ENCODE measurements at regions not wholly inside any gene's neighbourhood (a gene's known extent, or its start where the extent isn't known, plus 50 kb on each side); places are given as distances from the start of the nearest gene placed in this dataset.

DNA sequence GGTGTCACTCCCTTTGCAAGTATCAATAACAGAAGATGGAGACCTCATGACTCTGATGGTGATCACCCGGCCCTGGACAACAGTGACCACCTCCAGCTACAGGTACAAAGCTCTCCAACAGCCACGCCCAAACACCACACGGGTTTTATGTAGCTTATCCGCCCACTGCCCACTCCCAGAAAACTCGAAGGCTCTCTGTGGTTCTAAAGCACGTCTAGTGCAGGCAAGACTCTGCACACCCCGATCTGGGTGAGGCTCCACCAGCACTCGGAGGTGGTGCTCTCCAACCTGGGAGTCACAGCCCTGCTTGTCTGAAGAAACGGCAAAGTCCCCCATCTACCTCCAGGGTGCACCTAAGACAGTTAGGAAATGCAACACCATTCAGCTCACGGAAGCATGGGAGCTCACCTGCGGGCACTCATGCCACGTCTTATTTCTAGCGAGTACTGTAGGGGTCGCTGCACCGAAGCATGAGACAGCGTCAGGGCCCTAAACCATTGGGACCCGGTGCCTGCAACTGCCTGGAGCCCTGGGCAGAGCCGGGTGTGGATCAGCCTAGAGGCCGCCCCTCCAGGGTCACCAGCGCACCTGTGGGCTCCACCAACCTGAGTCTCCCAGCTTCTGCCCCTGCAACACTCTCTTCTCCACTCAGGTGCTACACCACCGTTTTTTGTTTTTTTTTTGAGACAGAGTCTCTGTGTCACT is 58.1 kb upstream of the ZNF354A start:
- Histone ChIP-seq H3K27ac (ENCODE audit: low read depth, low read length) (no peak overlapping the region), H3K9me3 (ENCODE audit: control insufficient read depth, insufficient read depth, low read length) (peaks cover 69% of the 10 kb centered on the region), H3K27me3 (ENCODE audit: control insufficient read depth, insufficient read depth, low read length) (no peaks in the 10 kb centered on the region), H3K4me3 (ENCODE audit: low read depth, low read length) (no peak overlapping the region)
- TF ChIP-seq, protein P1, sequence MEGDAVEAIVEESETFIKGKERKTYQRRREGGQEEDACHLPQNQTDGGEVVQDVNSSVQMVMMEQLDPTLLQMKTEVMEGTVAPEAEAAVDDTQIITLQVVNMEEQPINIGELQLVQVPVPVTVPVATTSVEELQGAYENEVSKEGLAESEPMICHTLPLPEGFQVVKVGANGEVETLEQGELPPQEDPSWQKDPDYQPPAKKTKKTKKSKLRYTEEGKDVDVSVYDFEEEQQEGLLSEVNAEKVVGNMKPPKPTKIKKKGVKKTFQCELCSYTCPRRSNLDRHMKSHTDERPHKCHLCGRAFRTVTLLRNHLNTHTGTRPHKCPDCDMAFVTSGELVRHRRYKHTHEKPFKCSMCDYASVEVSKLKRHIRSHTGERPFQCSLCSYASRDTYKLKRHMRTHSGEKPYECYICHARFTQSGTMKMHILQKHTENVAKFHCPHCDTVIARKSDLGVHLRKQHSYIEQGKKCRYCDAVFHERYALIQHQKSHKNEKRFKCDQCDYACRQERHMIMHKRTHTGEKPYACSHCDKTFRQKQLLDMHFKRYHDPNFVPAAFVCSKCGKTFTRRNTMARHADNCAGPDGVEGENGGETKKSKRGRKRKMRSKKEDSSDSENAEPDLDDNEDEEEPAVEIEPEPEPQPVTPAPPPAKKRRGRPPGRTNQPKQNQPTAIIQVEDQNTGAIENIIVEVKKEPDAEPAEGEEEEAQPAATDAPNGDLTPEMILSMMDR (IDR thresholded peaks at IDR 0.05; ENCODE audit: low read depth, low read length), result no peak
- ChIA-PET POLR2A (no interaction called here), CTCF (no interaction called here)
- no peak for DNase-seq (ENCODE audit: low read depth, low spot score)

DNA sequence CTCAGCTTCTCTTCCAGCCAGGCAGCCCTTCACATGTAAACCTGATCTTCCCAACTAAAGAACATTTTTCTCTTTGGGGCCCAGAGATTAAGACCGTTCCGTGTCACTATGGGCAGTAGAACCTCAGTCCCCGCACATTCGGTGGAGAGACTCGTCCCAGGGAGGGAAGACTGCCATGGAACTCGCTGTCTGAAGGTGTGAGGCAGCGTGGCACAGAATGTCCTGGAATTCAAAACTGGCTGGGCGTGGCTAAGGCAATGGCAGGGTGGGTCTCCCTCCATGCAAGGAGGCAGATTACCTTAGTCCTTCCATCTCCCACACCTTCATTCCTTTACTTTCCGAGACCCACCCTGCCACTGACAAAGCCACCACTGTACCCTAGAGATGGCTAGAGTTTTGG is 57.4 kb upstream of the ZNF354A start:
- CTCF ChIA-PET, result no interaction called here
- POLR2A ChIA-PET, result no interaction called here
- Histone ChIP-seq H3K27me3 (ENCODE audit: control insufficient read depth, insufficient read depth, low read length) (no peaks in the 10 kb centered on the region), H3K4me3 (ENCODE audit: low read depth, low read length) (no peak overlapping the region), H3K27ac (ENCODE audit: low read depth, low read length) (no peak overlapping the region), H3K9me3 (ENCODE audit: control insufficient read depth, insufficient read depth, low read length) (peaks cover 70% of the 10 kb centered on the region)
- no peak for DNase-seq (ENCODE audit: low read depth, low spot score)
- TF ChIP-seq, protein P1 (IDR thresholded peaks at IDR 0.05; ENCODE audit: low read depth, low read length), result no peak

DNA sequence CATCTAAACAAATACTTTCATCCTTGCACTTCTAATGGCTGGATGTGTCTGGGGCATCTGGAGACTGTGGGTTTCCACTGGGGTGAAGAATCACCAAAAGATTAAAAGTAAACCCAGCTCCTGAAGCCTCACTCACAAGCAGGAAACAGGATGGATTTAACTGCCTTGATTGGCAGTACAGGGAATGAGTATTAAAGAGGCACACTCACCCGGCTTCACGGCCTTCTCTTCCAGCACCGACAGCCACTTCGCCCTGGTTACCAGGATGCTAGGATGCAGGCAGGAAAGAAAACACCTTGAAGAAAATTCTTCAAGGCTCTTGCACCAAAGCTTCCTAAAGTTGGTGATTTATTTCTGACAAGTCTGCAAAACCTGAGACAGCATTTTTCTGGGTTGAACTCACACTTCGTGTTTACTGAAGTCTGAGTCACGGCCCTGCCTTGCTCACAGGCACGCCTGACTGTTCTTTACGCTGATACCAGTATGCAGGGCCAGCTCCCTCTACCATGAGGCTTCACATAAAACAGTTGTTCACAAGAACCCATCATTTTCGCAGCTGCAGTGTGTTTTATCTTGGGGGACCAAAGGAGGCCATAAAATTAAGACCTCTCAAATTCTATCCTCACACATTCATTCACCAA is 56.5 kb upstream of the ZNF354A start:
- ChIA-PET POLR2A (no interaction called here), CTCF (no interaction called here)

DNA sequence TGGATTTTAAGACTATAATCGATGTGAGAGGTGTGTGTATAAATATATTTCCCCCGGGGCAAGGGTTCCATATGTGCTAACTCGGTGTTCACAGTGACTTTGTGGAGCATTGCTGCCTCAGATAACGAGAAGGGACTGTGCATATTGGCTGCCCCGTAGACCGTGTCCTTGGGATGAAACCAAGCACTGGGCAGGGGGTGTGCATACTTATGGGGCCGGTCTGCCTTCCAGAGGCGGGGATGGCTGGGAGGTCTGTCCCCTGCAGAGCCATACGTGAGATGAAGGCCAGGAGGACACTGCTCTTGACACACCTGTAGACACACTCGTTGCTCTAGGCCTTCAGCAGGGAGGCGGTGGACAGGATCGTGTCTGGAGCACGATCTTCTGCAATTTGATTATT is 56.0 kb upstream of the ZNF354A start:
- H3K9me3 ChIP-seq (ENCODE audit: control insufficient read depth, insufficient read depth, low read length), result peaks cover 71% of the 10 kb centered on the region
- ChIA-PET POLR2A (no interaction called here), CTCF (no interaction called here)
- H3K4me3 ChIP-seq (ENCODE audit: low read depth, low read length), result no peak overlapping the region
- DNase-seq (ENCODE audit: low read depth, low spot score), result no peak
- H3K27me3 ChIP-seq (ENCODE audit: control insufficient read depth, insufficient read depth, low read length), result no peaks in the 10 kb centered on the region
- TF ChIP-seq, protein P1 (IDR thresholded peaks at IDR 0.05; ENCODE audit: low read depth, low read length), result no peak
- H3K27ac ChIP-seq (ENCODE audit: low read depth, low read length), result no peak overlapping the region

More for the DNA sequence above, 56.5 kb upstream of the ZNF354A start:
- Histone ChIP-seq H3K4me3 (ENCODE audit: low read depth, low read length) (no peak overlapping the region), H3K9me3 (ENCODE audit: control insufficient read depth, insufficient read depth, low read length) (peaks cover 71% of the 10 kb centered on the region), H3K27ac (ENCODE audit: low read depth, low read length) (no peak overlapping the region), H3K27me3 (ENCODE audit: control insufficient read depth, insufficient read depth, low read length) (no peaks in the 10 kb centered on the region)
- TF ChIP-seq, protein P1 (IDR thresholded peaks at IDR 0.05; ENCODE audit: low read depth, low read length), result no peak
- DNase-seq (ENCODE audit: low read depth, low spot score), result no peak

DNA sequence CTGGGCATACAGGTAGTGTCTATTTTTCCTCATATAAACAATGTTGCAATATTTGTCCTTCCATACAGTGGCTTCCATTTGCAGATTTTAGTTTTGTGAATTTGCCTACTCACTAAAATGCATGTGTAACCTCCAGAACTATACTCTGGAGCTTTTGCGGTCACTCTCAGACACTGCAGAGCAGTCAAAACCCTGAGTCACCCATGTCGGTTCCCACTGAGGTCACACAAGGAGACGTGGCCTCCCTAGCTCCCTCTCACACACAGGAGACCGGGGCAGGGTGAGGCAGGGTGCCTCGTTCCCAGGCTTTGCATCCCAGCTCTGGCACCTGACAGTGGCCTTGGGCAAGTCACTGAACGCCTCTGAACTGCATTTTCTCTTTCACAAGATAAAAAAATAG is 55.5 kb upstream of the ZNF354A start:
- ChIA-PET POLR2A (no interaction called here), CTCF (no interaction called here)
- TF ChIP-seq, protein P1 (IDR thresholded peaks at IDR 0.05; ENCODE audit: low read depth, low read length), result no peak
- no peak for DNase-seq (ENCODE audit: low read depth, low spot score)
- Histone ChIP-seq H3K27ac (ENCODE audit: low read depth, low read length) (no peak overlapping the region), H3K4me3 (ENCODE audit: low read depth, low read length) (no peak overlapping the region), H3K9me3 (ENCODE audit: control insufficient read depth, insufficient read depth, low read length) (peaks cover 73% of the 10 kb centered on the region), H3K27me3 (ENCODE audit: control insufficient read depth, insufficient read depth, low read length) (no peaks in the 10 kb centered on the region)

All from AG04450 (cell line).